SK-N-SH (cell line): ENCODE measurements at regions not wholly inside any gene's neighbourhood (a gene's known extent, or its start where the extent isn't known, plus 50 kb on each side); places are given as distances from the start of the nearest gene placed in this dataset.

ENCODE experiments used
- ELF1 ChIP-seq: IDR thresholded peaks from 2 replicates; pipeline ENCODE4 v1.4.0; 2012
- EZH2phosphoT487 ChIP-seq: fragments of 200-600 bp; sonication (generic); IDR thresholded peaks from 2 replicates; pipeline ENCODE4 v1.6.1; 2017; ENCODE audit warnings: low read depth, mixed run types, mild to moderate bottlenecking, antibody characterized with exemption, moderate library complexity, borderline replicate concordance
- FOXM1 ChIP-seq: IDR thresholded peaks from 2 replicates; pipeline ENCODE4 v1.4.0; 2012; ENCODE audit warnings: low read depth, mild to moderate bottlenecking
- JUND ChIP-seq: IDR thresholded peaks from 2 replicates; pipeline ENCODE4 v1.4.0; 2012
- POLR2AphosphoS5 ChIP-seq: IDR thresholded peaks from 2 replicates; pipeline ENCODE4 v1.6.1; 2012; ENCODE audit warnings: low read depth, low read length
- TCF12 ChIP-seq: IDR thresholded peaks from 2 replicates; pipeline ENCODE4 v1.4.0; 2012
- TF ChIP-seq, protein P1 (sequence below): fragments of 200-600 bp; sonication (generic); IDR thresholded peaks from 2 replicates; pipeline ENCODE4 v1.6.1; 2017; ENCODE audit warnings: antibody characterized with exemption, mild to moderate bottlenecking, moderate library complexity

DNA sequence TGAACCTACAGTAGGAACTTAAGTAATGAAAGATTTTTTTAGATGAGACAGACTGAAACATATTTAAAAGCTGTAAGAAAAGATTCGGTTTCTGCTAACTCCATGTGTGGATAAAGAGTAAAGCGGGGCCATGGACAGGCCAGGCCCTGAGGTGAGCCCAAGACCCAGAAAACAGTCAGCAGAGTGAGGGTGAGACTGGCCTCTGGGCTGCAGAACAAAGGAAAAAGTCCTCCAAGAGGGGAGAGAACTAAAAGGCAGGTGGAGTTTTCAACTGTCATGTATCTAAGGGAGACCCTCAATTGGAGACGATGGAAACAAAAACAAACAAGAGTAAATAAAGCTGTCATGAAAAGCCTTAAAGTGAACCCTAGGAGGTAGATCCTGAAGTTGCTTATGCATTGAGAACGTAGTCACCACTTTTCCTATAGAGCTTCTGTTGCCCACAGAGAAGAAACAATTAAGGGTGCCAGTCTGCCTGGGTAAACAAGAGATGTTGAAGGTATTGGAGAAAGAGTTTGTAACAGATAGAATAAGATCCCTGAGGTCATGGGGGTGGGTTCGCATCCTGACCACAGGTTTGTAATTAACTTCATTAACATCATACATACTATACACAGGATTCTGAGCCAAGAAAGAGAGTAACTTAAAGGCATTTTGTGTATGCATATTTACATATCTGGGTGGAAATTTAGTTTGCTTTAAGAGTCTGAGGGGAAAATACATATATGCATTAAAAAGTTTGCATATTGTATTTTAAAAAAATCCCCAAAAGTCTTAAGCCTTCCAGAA is 268.7 kb upstream of the PDE3A start:
- TF ChIP-seq ELF1 (no peak), POLR2AphosphoS5 (no peak), TCF12 (no peak), EZH2phosphoT487 (no peak), FOXM1 (no peak), JUND (no peak)
- TF ChIP-seq, protein P1, sequence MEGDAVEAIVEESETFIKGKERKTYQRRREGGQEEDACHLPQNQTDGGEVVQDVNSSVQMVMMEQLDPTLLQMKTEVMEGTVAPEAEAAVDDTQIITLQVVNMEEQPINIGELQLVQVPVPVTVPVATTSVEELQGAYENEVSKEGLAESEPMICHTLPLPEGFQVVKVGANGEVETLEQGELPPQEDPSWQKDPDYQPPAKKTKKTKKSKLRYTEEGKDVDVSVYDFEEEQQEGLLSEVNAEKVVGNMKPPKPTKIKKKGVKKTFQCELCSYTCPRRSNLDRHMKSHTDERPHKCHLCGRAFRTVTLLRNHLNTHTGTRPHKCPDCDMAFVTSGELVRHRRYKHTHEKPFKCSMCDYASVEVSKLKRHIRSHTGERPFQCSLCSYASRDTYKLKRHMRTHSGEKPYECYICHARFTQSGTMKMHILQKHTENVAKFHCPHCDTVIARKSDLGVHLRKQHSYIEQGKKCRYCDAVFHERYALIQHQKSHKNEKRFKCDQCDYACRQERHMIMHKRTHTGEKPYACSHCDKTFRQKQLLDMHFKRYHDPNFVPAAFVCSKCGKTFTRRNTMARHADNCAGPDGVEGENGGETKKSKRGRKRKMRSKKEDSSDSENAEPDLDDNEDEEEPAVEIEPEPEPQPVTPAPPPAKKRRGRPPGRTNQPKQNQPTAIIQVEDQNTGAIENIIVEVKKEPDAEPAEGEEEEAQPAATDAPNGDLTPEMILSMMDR, result no peak
